Ectodermal cell (in vitro differentiated cells): ENCODE measurements at regions not wholly inside any gene's neighbourhood (a gene's known extent, or its start where the extent isn't known, plus 50 kb on each side); places are given as distances from the start of the nearest gene placed in this dataset.
"Not testable (repeated sequence)": the region's sequence is repeated elsewhere in the genome, so short reads cannot be mapped to it uniquely, and the experiment has no call there.

Experiments
- H3K27ac ChIP-seq: 2 replicates; pipeline ENCODE4 v1.7.0; 2013; ENCODE audit warnings: mild to moderate bottlenecking, low read depth, low read length; ENCODE audit not compliant: insufficient read depth, poor library complexity, severe bottlenecking
- H3K27me3 ChIP-seq: 2 replicates; pipeline ENCODE4 v1.7.0; 2013; ENCODE audit warnings: mild to moderate bottlenecking, low read length; ENCODE audit not compliant: insufficient read depth, control insufficient read depth, poor library complexity, severe bottlenecking
- H3K36me3 ChIP-seq: one replicate; pipeline ENCODE4 v1.7.0; 2013; ENCODE audit warnings: low read length; ENCODE audit not compliant: control insufficient read depth, insufficient read depth
- H3K4me1 ChIP-seq: one replicate; pipeline ENCODE4 v1.7.0; 2013; ENCODE audit warnings: low read length; ENCODE audit not compliant: control insufficient read depth, insufficient read depth
- H3K4me3 ChIP-seq: 2 replicates; pipeline ENCODE4 v1.7.0; 2013; ENCODE audit warnings: low read depth, low read length, control low read depth; ENCODE audit not compliant: insufficient read depth
- H3K9me3 ChIP-seq: 2 replicates; pipeline ENCODE4 v1.7.0; 2013; ENCODE audit warnings: mild to moderate bottlenecking, low read length, moderate library complexity; ENCODE audit not compliant: control insufficient read depth
- WGBS, 2 experiments: methylation state at CpG; one replicate each; pipeline ENCODE4 v1.1.7; 2013; ENCODE audit warnings: missing lambda C conversion rate in 2 of 2; 5-methylcytosine and 5-hydroxymethylcytosine counted together

GRCh38 chr11:135017296-135017695 is 605.3 kb upstream of the B3GAT1 start:
- no peak overlapping the region for H3K4me3 ChIP-seq
- no peaks in the 10 kb centered on the region for H3K27me3 ChIP-seq
- H3K9me3 ChIP-seq: no peaks in the 10 kb centered on the region
- no peaks in the 10 kb centered on the region for H3K36me3 ChIP-seq
- 61 to 63% methylated on average over 3 of the region's 4 CpGs for WGBS, 2 experiments
- H3K27ac ChIP-seq: no peak overlapping the region
- H3K4me1 ChIP-seq: no peaks in the 10 kb centered on the region

- Histone ChIP-seq H3K9me3 (no peaks in the 10 kb centered on the region), H3K27me3 (no peaks in the 10 kb centered on the region), H3K4me3 (no peak overlapping the region), H3K27ac (no peak overlapping the region), H3K4me1 (no peaks in the 10 kb centered on the region), H3K36me3 (no peaks in the 10 kb centered on the region)
- 92 to 93% methylated on average over 3 of the region's 3 CpGs for WGBS, 2 experiments
These were observed 603.9 kb upstream of the B3GAT1 start for GRCh38 chr11:135015966-135016365.

DNA sequence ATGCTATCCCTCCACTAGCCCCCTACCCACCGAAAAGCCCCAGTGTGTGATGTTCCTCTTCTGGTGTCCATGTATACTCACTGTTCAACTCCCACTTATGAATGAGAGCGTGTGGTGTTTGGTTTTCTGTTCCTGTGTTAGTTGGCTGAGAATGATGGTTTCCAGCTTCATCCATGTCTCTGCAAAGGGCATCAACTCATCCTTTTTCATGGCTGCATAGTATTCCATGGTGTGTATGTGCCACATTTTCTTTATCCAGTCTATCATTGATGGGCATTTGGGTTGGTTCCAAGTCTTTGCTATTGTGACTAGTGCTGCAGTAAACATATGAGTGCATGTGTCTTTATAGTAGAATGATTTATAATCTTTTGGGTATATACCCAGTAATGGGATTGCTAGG is 599.3 kb upstream of the B3GAT1 start:
- WGBS, 2 experiments: 96 to 97% methylated on average over 2 of the region's 2 CpGs
- H3K4me3 ChIP-seq, H3K36me3 ChIP-seq, H3K27ac ChIP-seq, H3K27me3 ChIP-seq, H3K9me3 ChIP-seq: not testable (repeated sequence)
- peaks cover 13% of the 10 kb centered on the region for H3K4me1 ChIP-seq

- H3K36me3 ChIP-seq: no peaks in the 10 kb centered on the region
- WGBS, 2 experiments: 93 to 94% methylated on average over 6 of the region's 6 CpGs
- peaks cover 16% of the 10 kb centered on the region for H3K4me1 ChIP-seq
- no peak overlapping the region for H3K27ac ChIP-seq
- H3K9me3 ChIP-seq: no peaks in the 10 kb centered on the region
- H3K27me3 ChIP-seq: no peaks in the 10 kb centered on the region
- no peak overlapping the region for H3K4me3 ChIP-seq
These were observed 597.1 kb upstream of the B3GAT1 start for GRCh38 chr11:135009125-135009524.

GRCh38 chr11:135008412-135008811 is 596.4 kb upstream of the B3GAT1 start:
- WGBS, 2 experiments: 92 to 94% methylated on average over 3 to 4 of the region's 4 CpGs
- Histone ChIP-seq H3K4me3 (no peak overlapping the region), H3K9me3 (no peaks in the 10 kb centered on the region), H3K27me3 (no peaks in the 10 kb centered on the region), H3K27ac (no peak overlapping the region), H3K4me1 (peaks cover 16% of the 10 kb centered on the region), H3K36me3 (no peaks in the 10 kb centered on the region)

GRCh38 chr11:135008001-135008405 is 596.0 kb upstream of the B3GAT1 start:
- H3K9me3 ChIP-seq: no peaks in the 10 kb centered on the region
- no peak overlapping the region for H3K27ac ChIP-seq
- 76 to 79% methylated on average over 4 of the region's 4 CpGs for WGBS, 2 experiments
- H3K4me1 ChIP-seq: peaks cover 16% of the 10 kb centered on the region
- H3K4me3 ChIP-seq: no peak overlapping the region
- H3K36me3 ChIP-seq: no peaks in the 10 kb centered on the region
- no peaks in the 10 kb centered on the region for H3K27me3 ChIP-seq

GRCh38 chr11:135006800-135007199 is 594.8 kb upstream of the B3GAT1 start:
- Histone ChIP-seq H3K9me3 (no peaks in the 10 kb centered on the region), H3K27ac (no peak overlapping the region), H3K36me3 (no peaks in the 10 kb centered on the region), H3K4me3 (no peak overlapping the region), H3K27me3 (no peaks in the 10 kb centered on the region), H3K4me1 (peaks cover 16% of the 10 kb centered on the region)
- WGBS, 2 experiments: 73 to 75% methylated on average over 3 to 4 of the region's 4 CpGs

GRCh38 chr11:135004495-135004894 is 592.5 kb upstream of the B3GAT1 start:
- H3K27ac ChIP-seq: no peak overlapping the region
- WGBS, 2 experiments: 86 to 88% methylated on average over 4 to 5 of the region's 5 CpGs
- no peak overlapping the region for H3K4me3 ChIP-seq
- H3K4me1 ChIP-seq: peaks cover 19% of the 10 kb centered on the region
- H3K36me3 ChIP-seq: no peaks in the 10 kb centered on the region
- H3K27me3 ChIP-seq: no peaks in the 10 kb centered on the region
- no peaks in the 10 kb centered on the region for H3K9me3 ChIP-seq

GRCh38 chr11:135002236-135002635 is 590.2 kb upstream of the B3GAT1 start:
- Histone ChIP-seq H3K36me3 (no peaks in the 10 kb centered on the region), H3K27me3 (no peaks in the 10 kb centered on the region), H3K9me3 (no peaks in the 10 kb centered on the region), H3K4me3 (no peak overlapping the region), H3K4me1 (peaks cover 22% of the 10 kb centered on the region), H3K27ac (no peak overlapping the region)

GRCh38 chr11:135001581-135001980 is 589.5 kb upstream of the B3GAT1 start:
- H3K4me3 ChIP-seq: no peak overlapping the region

DNA sequence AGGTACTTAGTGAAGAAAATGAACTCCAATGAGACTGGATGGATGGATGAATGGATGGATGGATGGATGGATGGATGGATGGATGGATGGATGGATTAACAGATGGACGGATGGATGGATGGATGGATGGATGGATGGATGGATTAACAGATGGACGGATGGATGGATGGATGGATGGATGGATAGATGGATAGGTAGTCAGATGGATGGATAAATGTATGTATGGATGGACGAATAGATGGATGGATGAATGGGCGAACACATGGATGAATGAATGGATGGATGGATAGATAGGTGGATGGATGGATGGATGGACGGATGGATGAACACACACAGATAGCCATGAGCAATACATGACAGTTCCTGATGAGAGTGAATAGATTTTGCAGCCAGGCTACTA is 589.0 kb upstream of the B3GAT1 start:
- WGBS, 2 experiments: 80 to 83% methylated on average over 5 of the region's 5 CpGs
- not testable (repeated sequence) for H3K4me3 ChIP-seq, H3K27me3 ChIP-seq, H3K36me3 ChIP-seq, H3K9me3 ChIP-seq, H3K27ac ChIP-seq
- peaks cover 12% of the 10 kb centered on the region for H3K4me1 ChIP-seq

More at GRCh38 chr11:135001581-135001980, 589.5 kb upstream of the B3GAT1 start:
- Histone ChIP-seq H3K36me3 (no peaks in the 10 kb centered on the region), H3K27ac (no peak overlapping the region), H3K4me1 (peaks cover 16% of the 10 kb centered on the region), H3K9me3 (no peaks in the 10 kb centered on the region), H3K27me3 (no peaks in the 10 kb centered on the region)
- 96 to 100% methylated on average over 2 of the region's 2 CpGs for WGBS, 2 experiments
